ENCODE measurements at regions not wholly inside any gene's neighbourhood (a gene's known extent, or its start where the extent isn't known, plus 50 kb on each side); places are given as distances from the start of the nearest gene placed in this dataset.

GRCh38 chr16:26951950-26952349, 114.8 kb upstream of the C16orf82 start:
- H3K4me1 ChIP-seq (ENCODE audit: low read depth, poor library complexity, severe bottlenecking), result no peaks in the 10 kb centered on the region
- H3K36me3 ChIP-seq (ENCODE audit: insufficient read depth), result no peaks in the 10 kb centered on the region
- H4K20me1 ChIP-seq (ENCODE audit: insufficient read depth), result no peaks in the 10 kb centered on the region
- H3K79me2 ChIP-seq (ENCODE audit: insufficient read depth, low read depth), result no peaks in the 10 kb centered on the region
- no peak for TF ChIP-seq CTCF (conservative IDR thresholded peaks at IDR 0.05; ENCODE audit: low read depth, low read length)
- no peak overlapping the region for H3K4me2 ChIP-seq
- H3K9ac ChIP-seq, result no peak overlapping the region
- no peak overlapping the region for H2AFZ ChIP-seq (ENCODE audit: low read depth)
- no peak overlapping the region for H3K4me3 ChIP-seq (IDR thresholded peaks at IDR 0.05; ENCODE audit: insufficient read depth, low read depth, low read length)
- no peaks in the 10 kb centered on the region for H3K27me3 ChIP-seq (ENCODE audit: insufficient read depth, low read depth)
- H3K27ac ChIP-seq, result no peak overlapping the region

GRCh38 chr16:26952411-26952810, 114.3 kb upstream of the C16orf82 start:
- Histone ChIP-seq H4K20me1 (ENCODE audit: insufficient read depth) (no peaks in the 10 kb centered on the region), H3K79me2 (ENCODE audit: insufficient read depth, low read depth) (no peaks in the 10 kb centered on the region), H3K27me3 (ENCODE audit: insufficient read depth, low read depth) (no peaks in the 10 kb centered on the region), H2AFZ (ENCODE audit: low read depth) (no peak overlapping the region), H3K4me2 (no peak overlapping the region), H3K9ac (no peak overlapping the region), H3K4me3 (IDR thresholded peaks at IDR 0.05; ENCODE audit: insufficient read depth, low read depth, low read length) (no peak overlapping the region), H3K4me1 (ENCODE audit: low read depth, poor library complexity, severe bottlenecking) (no peaks in the 10 kb centered on the region), H3K36me3 (ENCODE audit: insufficient read depth) (no peaks in the 10 kb centered on the region), H3K27ac (no peak overlapping the region)
- TF ChIP-seq CTCF (conservative IDR thresholded peaks at IDR 0.05; ENCODE audit: low read depth, low read length), result no peak

DNA sequence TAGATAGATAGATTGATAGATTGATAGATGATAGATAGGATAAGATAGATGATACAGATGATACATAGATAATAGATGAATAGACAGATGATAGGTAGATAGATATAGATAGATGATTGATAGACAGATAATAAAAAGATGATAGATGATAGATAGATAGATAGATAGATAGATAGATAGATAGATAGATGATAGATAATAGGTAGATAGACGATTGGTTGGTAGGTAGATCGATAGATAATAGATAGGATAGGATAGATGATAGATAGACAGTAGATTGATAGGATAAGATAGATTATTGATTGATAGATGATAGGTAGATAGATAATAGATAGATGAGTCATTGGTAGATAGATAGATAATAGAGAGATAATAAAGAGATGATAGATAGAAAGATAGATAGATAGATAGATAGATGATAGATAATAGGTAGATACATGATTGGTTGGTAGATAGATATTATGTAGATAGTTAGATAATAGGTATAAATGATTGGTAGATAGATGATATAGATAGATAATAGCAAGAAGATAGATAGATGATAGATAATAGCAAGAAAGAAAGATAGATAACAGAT, 109.4 kb upstream of the C16orf82 start:
- TF ChIP-seq CTCF (conservative IDR thresholded peaks at IDR 0.05; ENCODE audit: low read depth, low read length), result no peak
- no peaks in the 10 kb centered on the region for H3K79me2 ChIP-seq (ENCODE audit: insufficient read depth, low read depth)
- H3K27me3 ChIP-seq (ENCODE audit: insufficient read depth, low read depth), result no peaks in the 10 kb centered on the region
- H3K9ac ChIP-seq, result no peak overlapping the region
- no peaks in the 10 kb centered on the region for H3K4me1 ChIP-seq (ENCODE audit: low read depth, poor library complexity, severe bottlenecking)
- H3K27ac ChIP-seq, result no peak overlapping the region
- no peak overlapping the region for H2AFZ ChIP-seq (ENCODE audit: low read depth)
- H3K4me2 ChIP-seq, result no peak overlapping the region
- H3K4me3 ChIP-seq (IDR thresholded peaks at IDR 0.05; ENCODE audit: insufficient read depth, low read depth, low read length), result no peak overlapping the region
- H4K20me1 ChIP-seq (ENCODE audit: insufficient read depth), result no peaks in the 10 kb centered on the region
- no peaks in the 10 kb centered on the region for H3K36me3 ChIP-seq (ENCODE audit: insufficient read depth)

GRCh38 chr16:26959416-26960009, 107.2 kb upstream of the C16orf82 start:
- no peaks in the 10 kb centered on the region for H3K27me3 ChIP-seq (ENCODE audit: insufficient read depth, low read depth)
- no peak overlapping the region for H2AFZ ChIP-seq (ENCODE audit: low read depth)
- H3K9ac ChIP-seq, result no peak overlapping the region
- no peak overlapping the region for H3K27ac ChIP-seq
- H4K20me1 ChIP-seq (ENCODE audit: insufficient read depth), result no peaks in the 10 kb centered on the region
- H3K36me3 ChIP-seq (ENCODE audit: insufficient read depth), result no peaks in the 10 kb centered on the region
- H3K4me3 ChIP-seq (IDR thresholded peaks at IDR 0.05; ENCODE audit: insufficient read depth, low read depth, low read length), result no peak overlapping the region
- no peaks in the 10 kb centered on the region for H3K4me1 ChIP-seq (ENCODE audit: low read depth, poor library complexity, severe bottlenecking)
- no peak overlapping the region for H3K4me2 ChIP-seq
- H3K79me2 ChIP-seq (ENCODE audit: insufficient read depth, low read depth), result no peaks in the 10 kb centered on the region
- no peak for TF ChIP-seq CTCF (conservative IDR thresholded peaks at IDR 0.05; ENCODE audit: low read depth, low read length)
